OCI-LY1 (cell line): ENCODE measurements at regions not wholly inside any gene's neighbourhood (a gene's known extent, or its start where the extent isn't known, plus 50 kb on each side); places are given as distances from the start of the nearest gene placed in this dataset.
"Not testable (repeated sequence)": the region's sequence is repeated elsewhere in the genome, so short reads cannot be mapped to it uniquely, and the experiment has no call there.

ENCODE experiments used
- H2AFZ ChIP-seq: fragments of 200-600 bp; sonication (generic), shearing (Covaris generic); 2 replicates; pipeline ENCODE4 v1.6.0; 2014; ENCODE audit warnings: antibody characterized with exemption, mild to moderate bottlenecking, low read length
- H3F3A ChIP-seq: fragments of 200-600 bp; sonication (generic), shearing (Covaris generic); 2 replicates; pipeline ENCODE4 v1.6.0; 2014; ENCODE audit warnings: mild to moderate bottlenecking, antibody characterized with exemption, low read length, moderate library complexity; ENCODE audit not compliant: insufficient read depth
- H3K27ac ChIP-seq: fragments of 200-600 bp; sonication (generic); 2 replicates; pipeline ENCODE4 v1.5.1; 2014; ENCODE audit warnings: low read length, mixed run types, mild to moderate bottlenecking, low read depth; ENCODE audit not compliant: poor library complexity, severe bottlenecking
- H3K27me3 ChIP-seq: fragments of 200-600 bp; sonication (generic); 2 replicates; pipeline ENCODE4 v1.6.0; 2014; ENCODE audit warnings: antibody characterized with exemption, mild to moderate bottlenecking, low read length, moderate library complexity; ENCODE audit not compliant: insufficient read depth
- H3K36me3 ChIP-seq: fragments of 200-600 bp; sonication (generic); 2 replicates; pipeline ENCODE4 v1.6.1; 2014; ENCODE audit warnings: mild to moderate bottlenecking, antibody characterized with exemption, low read length, moderate library complexity, mixed read lengths; ENCODE audit not compliant: insufficient read depth
- H3K4me1 ChIP-seq: fragments of 200-600 bp; sonication (generic); 2 replicates; pipeline ENCODE4 v1.5.1; 2014; ENCODE audit warnings: mild to moderate bottlenecking, low read length, moderate library complexity; ENCODE audit not compliant: insufficient read depth, severe bottlenecking
- H3K4me2 ChIP-seq: fragments of 200-600 bp; sonication (generic), shearing (Covaris generic); 2 replicates; pipeline ENCODE4 v1.6.1; 2014; ENCODE audit warnings: low read length
- H3K4me3 ChIP-seq: fragments of 200-600 bp; sonication (generic); 2 replicates; pipeline ENCODE4 v1.5.1; 2014; ENCODE audit warnings: low read length, low read depth, mild to moderate bottlenecking, mixed read lengths; ENCODE audit not compliant: poor library complexity, severe bottlenecking
- H3K79me2 ChIP-seq: fragments of 200-600 bp; shearing (Covaris generic); 2 replicates; pipeline ENCODE4 v1.6.1; 2016; ENCODE audit warnings: mixed run types, low read length, mixed read lengths; ENCODE audit not compliant: insufficient read depth
- H3K9ac ChIP-seq: fragments of 200-600 bp; sonication (generic), shearing (Covaris generic); 2 replicates; pipeline ENCODE4 v1.6.1; 2014; ENCODE audit warnings: mild to moderate bottlenecking, low read length, mixed read lengths
- H3K9me2 ChIP-seq: fragments of 200-600 bp; sonication (generic), shearing (Covaris generic); 2 replicates; pipeline ENCODE4 v1.6.1; 2014; ENCODE audit warnings: low read depth, mild to moderate bottlenecking, low read length, mixed read lengths
- H3K9me3 ChIP-seq: fragments of 200-600 bp; shearing (Covaris generic); 2 replicates; pipeline ENCODE4 v1.6.1; 2014; ENCODE audit warnings: low read length, mixed read lengths
- H4K20me1 ChIP-seq: fragments of 200-600 bp; sonication (generic), shearing (Covaris generic); 2 replicates; pipeline ENCODE4 v1.6.0; 2016; ENCODE audit warnings: mild to moderate bottlenecking, low read length; ENCODE audit not compliant: insufficient read depth
- CTCF ChIP-seq: fragments of 200-600 bp; sonication (generic), shearing (Covaris generic); IDR thresholded peaks from 2 replicates; pipeline ENCODE4 v1.5.1; 2017; ENCODE audit warnings: mild to moderate bottlenecking, antibody characterized with exemption, low read length, moderate library complexity, mixed read lengths
- EZH2 ChIP-seq: fragments of 200-600 bp; sonication (generic), shearing (Covaris generic); IDR thresholded peaks from 2 replicates; pipeline ENCODE4 v1.8.0; 2017; ENCODE audit warnings: borderline replicate concordance, mixed run types, mild to moderate bottlenecking, antibody characterized with exemption, low read length, moderate library complexity, mixed read lengths

- Histone ChIP-seq H3K4me2 (no peak overlapping the region), H3K9me3 (no peaks in the 10 kb centered on the region), H3K9me2 (no peaks in the 10 kb centered on the region), H3K27me3 (no peaks in the 10 kb centered on the region), H3K36me3 (no peaks in the 10 kb centered on the region), H3K79me2 (no peaks in the 10 kb centered on the region), H3K27ac (no peak overlapping the region), H4K20me1 (no peaks in the 10 kb centered on the region), H3K9ac (no peak overlapping the region), H3K4me3 (no peak overlapping the region), H3F3A (no peaks in the 10 kb centered on the region), H2AFZ (no peak overlapping the region), H3K4me1 (no peaks in the 10 kb centered on the region)
- no peak for TF ChIP-seq EZH2
- no peak for TF ChIP-seq CTCF
Observed at GRCh38 chr5:116858705-116859333, 284.2 kb upstream of the SEMA6A start.

GRCh38 chr5:116858020-116858419, 283.4 kb upstream of the SEMA6A start:
- H3K9me3 ChIP-seq, H3K9ac ChIP-seq, H3K4me1 ChIP-seq, H3K36me3 ChIP-seq, H3K4me2 ChIP-seq, H3K9me2 ChIP-seq, H2AFZ ChIP-seq, H3K79me2 ChIP-seq, H4K20me1 ChIP-seq, H3K27ac ChIP-seq, H3K4me3 ChIP-seq, H3K27me3 ChIP-seq, H3F3A ChIP-seq: not testable (repeated sequence)

- Histone ChIP-seq H3K79me2 (no peaks in the 10 kb centered on the region), H3K4me1 (no peaks in the 10 kb centered on the region), H3K9ac (no peak overlapping the region), H3K9me3 (no peaks in the 10 kb centered on the region), H3K4me3 (no peak overlapping the region), H3K27ac (no peak overlapping the region), H3F3A (no peaks in the 10 kb centered on the region), H4K20me1 (no peaks in the 10 kb centered on the region), H2AFZ (no peak overlapping the region), H3K36me3 (no peaks in the 10 kb centered on the region), H3K4me2 (no peak overlapping the region), H3K27me3 (no peaks in the 10 kb centered on the region), H3K9me2 (no peaks in the 10 kb centered on the region)
- no peak for TF ChIP-seq CTCF
- TF ChIP-seq EZH2, result no peak
Observed at GRCh38 chr5:116856271-116856670, 281.6 kb upstream of the SEMA6A start.

- Histone ChIP-seq H3K4me3 (no peak overlapping the region), H3K36me3 (no peaks in the 10 kb centered on the region), H3K9ac (no peak overlapping the region), H3K9me2 (no peaks in the 10 kb centered on the region), H3K79me2 (no peaks in the 10 kb centered on the region), H3F3A (no peaks in the 10 kb centered on the region), H3K27ac (no peak overlapping the region), H3K27me3 (no peaks in the 10 kb centered on the region), H3K4me1 (no peaks in the 10 kb centered on the region), H4K20me1 (no peaks in the 10 kb centered on the region), H2AFZ (no peak overlapping the region), H3K9me3 (no peaks in the 10 kb centered on the region), H3K4me2 (no peak overlapping the region)
- TF ChIP-seq CTCF (no peak), EZH2 (no peak)
Observed at GRCh38 chr5:116853992-116854391, 279.4 kb upstream of the SEMA6A start.
